ENCODE measurements at regions not wholly inside any gene's neighbourhood (a gene's known extent, or its start where the extent isn't known, plus 50 kb on each side); places are given as distances from the start of the nearest gene placed in this dataset.

DNA sequence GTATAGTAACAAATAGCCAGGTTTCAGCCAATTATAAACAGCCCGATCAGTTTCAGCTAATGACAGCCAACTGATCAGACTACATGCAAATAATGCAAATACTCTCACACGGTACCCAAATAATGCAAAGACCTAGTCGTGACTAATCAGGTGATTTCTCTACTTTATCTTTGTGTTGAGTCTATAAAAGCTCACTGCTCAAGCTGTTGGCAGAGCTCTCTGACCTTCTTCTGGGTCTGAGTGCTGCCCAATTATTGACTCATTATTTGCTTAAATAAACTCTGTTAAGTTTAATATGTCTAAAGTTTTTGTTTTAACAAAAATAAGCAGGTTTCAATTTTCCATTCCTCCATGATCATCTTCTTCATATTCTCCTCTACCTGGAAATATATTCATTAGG is 1971.7 kb downstream of the SUCLG1 start:
- H3K4me1 ChIP-seq (ENCODE audit: insufficient read depth, low read length) = no peaks in the 10 kb centered on the region
- no peak overlapping the region for H3K27ac Mint-ChIP-seq
- peaks cover 0 to 3% of the 10 kb centered on the region in 2 experiments for H3K9me3 ChIP-seq (ENCODE audit: control insufficient read depth in 1 of 2, insufficient read depth in 1 of 2, low read length in 2 of 2)
- POLR2A ChIA-PET = no interaction called here
- CTCF ChIA-PET = no interaction called here
- ATAC-seq (ENCODE audit: poor library complexity) (no peak), DNase-seq (no peak)
- no peaks in the 10 kb centered on the region for H3K27me3 Mint-ChIP-seq
- no peaks in the 10 kb centered on the region for H3K36me3 Mint-ChIP-seq (ENCODE audit: low read depth)
- no peak overlapping the region for H3K4me3 ChIP-seq (ENCODE audit: low read length)
- H3K36me3 ChIP-seq (ENCODE audit: insufficient read depth, low read length) = no peaks in the 10 kb centered on the region
- intact Hi-C loops (cut with DNase I, micrococcal nuclease) = no loop called here
- H3K4me3 Mint-ChIP-seq = no peak overlapping the region
- no peaks in the 10 kb centered on the region for H3K4me1 Mint-ChIP-seq (ENCODE audit: low read depth)
- no peaks in the 10 kb centered on the region for H3K27me3 ChIP-seq (ENCODE audit: control insufficient read depth in 1 of 2, insufficient read depth in 2 of 2, low read length in 2 of 2)
- H3K27ac ChIP-seq (ENCODE audit: low read depth in 1 of 2, low read length in 2 of 2) = no peak overlapping the region
- H3K9me3 Mint-ChIP-seq = peaks cover 8% of the 10 kb centered on the region
- TF ChIP-seq, protein P1, sequence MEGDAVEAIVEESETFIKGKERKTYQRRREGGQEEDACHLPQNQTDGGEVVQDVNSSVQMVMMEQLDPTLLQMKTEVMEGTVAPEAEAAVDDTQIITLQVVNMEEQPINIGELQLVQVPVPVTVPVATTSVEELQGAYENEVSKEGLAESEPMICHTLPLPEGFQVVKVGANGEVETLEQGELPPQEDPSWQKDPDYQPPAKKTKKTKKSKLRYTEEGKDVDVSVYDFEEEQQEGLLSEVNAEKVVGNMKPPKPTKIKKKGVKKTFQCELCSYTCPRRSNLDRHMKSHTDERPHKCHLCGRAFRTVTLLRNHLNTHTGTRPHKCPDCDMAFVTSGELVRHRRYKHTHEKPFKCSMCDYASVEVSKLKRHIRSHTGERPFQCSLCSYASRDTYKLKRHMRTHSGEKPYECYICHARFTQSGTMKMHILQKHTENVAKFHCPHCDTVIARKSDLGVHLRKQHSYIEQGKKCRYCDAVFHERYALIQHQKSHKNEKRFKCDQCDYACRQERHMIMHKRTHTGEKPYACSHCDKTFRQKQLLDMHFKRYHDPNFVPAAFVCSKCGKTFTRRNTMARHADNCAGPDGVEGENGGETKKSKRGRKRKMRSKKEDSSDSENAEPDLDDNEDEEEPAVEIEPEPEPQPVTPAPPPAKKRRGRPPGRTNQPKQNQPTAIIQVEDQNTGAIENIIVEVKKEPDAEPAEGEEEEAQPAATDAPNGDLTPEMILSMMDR (IDR thresholded peaks at IDR 0.05) = no peak

GRCh38 chr2:82485701-82486100 is 1973.4 kb downstream of the SUCLG1 start:
- Mint-ChIP-seq H3K36me3 (ENCODE audit: low read depth) (no peaks in the 10 kb centered on the region), H3K27me3 (no peaks in the 10 kb centered on the region), H3K4me1 (ENCODE audit: low read depth) (no peaks in the 10 kb centered on the region), H3K4me3 (no peak overlapping the region), H3K9me3 (peaks cover 4% of the 10 kb centered on the region), H3K27ac (no peak overlapping the region)
- H3K36me3 ChIP-seq (ENCODE audit: insufficient read depth, low read length) = no peaks in the 10 kb centered on the region
- POLR2A ChIA-PET = no interaction called here
- H3K27ac ChIP-seq (ENCODE audit: low read depth in 1 of 2, low read length in 2 of 2) = no peak overlapping the region
- DNase-seq = no peak
- TF ChIP-seq, protein P1 (IDR thresholded peaks at IDR 0.05) = no peak
- intact Hi-C loops (cut with DNase I, micrococcal nuclease) = no loop called here
- peaks cover 0 to 3% of the 10 kb centered on the region in 2 experiments for H3K9me3 ChIP-seq (ENCODE audit: control insufficient read depth in 1 of 2, insufficient read depth in 1 of 2, low read length in 2 of 2)
- no peaks in the 10 kb centered on the region for H3K27me3 ChIP-seq (ENCODE audit: control insufficient read depth in 1 of 2, insufficient read depth in 2 of 2, low read length in 2 of 2)
- no peak overlapping the region for H3K4me3 ChIP-seq (ENCODE audit: low read length)
- CTCF ChIA-PET = no interaction called here
- H3K4me1 ChIP-seq (ENCODE audit: insufficient read depth, low read length) = no peaks in the 10 kb centered on the region
- no peak for ATAC-seq (ENCODE audit: poor library complexity)

DNA sequence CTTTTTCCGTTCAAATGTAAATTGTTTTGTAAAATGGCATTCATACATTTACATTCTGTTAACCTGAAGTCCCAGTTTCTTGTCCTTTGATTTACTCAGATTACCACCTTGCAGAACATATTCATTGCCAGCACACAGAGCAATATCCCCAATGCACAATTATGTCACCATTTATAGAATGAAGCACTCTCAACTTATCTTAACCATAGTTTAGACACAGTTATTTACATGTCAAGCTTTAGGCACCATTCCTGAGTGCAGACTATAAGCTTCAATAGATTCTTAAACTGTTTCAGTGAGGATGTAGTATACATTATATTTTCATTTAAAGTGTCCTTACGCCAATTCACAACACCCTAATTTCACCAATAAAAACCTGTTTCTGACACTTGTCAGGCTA is 1977.9 kb downstream of the SUCLG1 start:
- peaks cover 7% of the 10 kb centered on the region for H3K9me3 Mint-ChIP-seq
- H3K4me1 ChIP-seq (ENCODE audit: insufficient read depth, low read length) = no peaks in the 10 kb centered on the region
- intact Hi-C loops (cut with DNase I, micrococcal nuclease) = no loop called here
- H3K36me3 Mint-ChIP-seq (ENCODE audit: low read depth) = no peaks in the 10 kb centered on the region
- H3K36me3 ChIP-seq (ENCODE audit: insufficient read depth, low read length) = no peaks in the 10 kb centered on the region
- no peak overlapping the region for H3K4me3 ChIP-seq (ENCODE audit: low read length)
- H3K4me3 Mint-ChIP-seq = no peak overlapping the region
- no peaks in the 10 kb centered on the region for H3K27me3 Mint-ChIP-seq
- H3K27ac Mint-ChIP-seq = no peak overlapping the region
- H3K27me3 ChIP-seq (ENCODE audit: control insufficient read depth in 1 of 2, insufficient read depth in 2 of 2, low read length in 2 of 2) = no peaks in the 10 kb centered on the region
- DNase-seq (no peak), ATAC-seq (ENCODE audit: poor library complexity) (no peak)
- ChIA-PET CTCF (no interaction called here), POLR2A (no interaction called here)
- H3K4me1 Mint-ChIP-seq (ENCODE audit: low read depth) = no peaks in the 10 kb centered on the region
- H3K9me3 ChIP-seq (ENCODE audit: control insufficient read depth in 1 of 2, insufficient read depth in 1 of 2, low read length in 2 of 2) = peaks cover 0 to 3% of the 10 kb centered on the region in 2 experiments
- TF ChIP-seq, protein P1 (IDR thresholded peaks at IDR 0.05) = no peak
- no peak overlapping the region for H3K27ac ChIP-seq (ENCODE audit: low read depth in 1 of 2, low read length in 2 of 2)
